GM19372 (cell line): ENCODE measurements at regions not wholly inside any gene's neighbourhood (a gene's known extent, or its start where the extent isn't known, plus 50 kb on each side); places are given as distances from the start of the nearest gene placed in this dataset.

Experiments
- ATAC-seq: cut with Tn5 transposase; IDR thresholded peaks from one replicate; pipeline ENCODE4 v1.9.1; 2021; ENCODE audit warnings: mild to moderate bottlenecking, low read depth, moderate library complexity; ENCODE audit not compliant: unreplicated experiment

DNA sequence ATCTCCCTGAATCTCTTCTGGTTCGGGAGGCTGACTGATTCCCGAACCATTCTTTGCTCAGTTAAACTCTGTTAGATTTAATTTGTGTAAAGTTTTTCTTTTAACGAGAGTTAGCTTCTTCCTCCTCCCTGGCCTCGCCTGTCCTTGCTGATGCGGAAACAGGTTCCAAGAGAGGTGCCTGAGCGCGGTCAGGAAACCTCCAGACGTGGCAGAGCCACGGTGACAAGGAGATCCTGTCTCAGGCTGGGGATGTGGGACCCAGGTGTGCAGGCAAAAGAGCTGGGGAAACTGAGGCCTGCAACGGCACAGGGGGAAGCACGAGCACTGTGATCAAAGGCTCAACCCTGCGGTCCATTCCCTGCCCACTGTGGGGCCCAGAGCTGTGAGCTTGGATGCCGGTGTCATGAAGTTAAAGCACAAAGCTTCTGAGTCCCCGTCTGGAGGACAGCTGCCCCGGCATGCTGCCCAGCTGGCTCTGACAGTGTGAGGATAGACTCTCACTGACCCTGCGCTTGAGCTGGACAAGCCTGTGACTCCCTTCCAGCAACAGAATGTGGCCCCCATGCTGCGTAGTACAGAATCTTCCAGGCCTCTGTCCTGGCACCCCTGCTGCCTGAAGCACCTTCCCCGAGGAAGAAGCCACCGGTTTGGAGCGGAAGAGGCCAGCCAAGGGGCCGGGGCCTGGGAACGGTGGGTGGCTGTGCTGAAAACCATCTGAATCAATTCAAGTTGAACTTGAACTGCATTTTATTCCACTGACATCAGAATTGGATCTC is 960.6 kb downstream of the BRD1 start:
- no peak for ATAC-seq

DNA sequence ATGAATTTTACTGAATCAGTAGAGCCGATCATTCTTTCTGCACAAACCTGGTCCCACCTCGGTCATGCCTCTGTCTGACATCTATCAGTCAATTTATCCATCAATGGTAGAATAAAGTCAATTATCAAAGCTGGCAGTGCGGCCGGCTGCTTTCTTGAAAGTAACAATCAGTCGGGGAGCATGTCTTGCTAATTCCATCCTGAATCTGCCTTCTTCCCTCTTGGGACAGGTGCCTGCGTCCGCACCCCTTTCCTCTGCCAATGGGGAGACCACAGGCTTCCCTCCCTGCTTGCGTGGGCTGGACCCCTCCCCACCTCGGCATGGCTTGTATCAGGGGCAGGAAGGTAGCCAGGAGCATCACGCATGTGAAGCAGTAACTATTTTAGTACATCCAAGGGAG is 962.9 kb downstream of the BRD1 start:
- no peak for ATAC-seq

DNA sequence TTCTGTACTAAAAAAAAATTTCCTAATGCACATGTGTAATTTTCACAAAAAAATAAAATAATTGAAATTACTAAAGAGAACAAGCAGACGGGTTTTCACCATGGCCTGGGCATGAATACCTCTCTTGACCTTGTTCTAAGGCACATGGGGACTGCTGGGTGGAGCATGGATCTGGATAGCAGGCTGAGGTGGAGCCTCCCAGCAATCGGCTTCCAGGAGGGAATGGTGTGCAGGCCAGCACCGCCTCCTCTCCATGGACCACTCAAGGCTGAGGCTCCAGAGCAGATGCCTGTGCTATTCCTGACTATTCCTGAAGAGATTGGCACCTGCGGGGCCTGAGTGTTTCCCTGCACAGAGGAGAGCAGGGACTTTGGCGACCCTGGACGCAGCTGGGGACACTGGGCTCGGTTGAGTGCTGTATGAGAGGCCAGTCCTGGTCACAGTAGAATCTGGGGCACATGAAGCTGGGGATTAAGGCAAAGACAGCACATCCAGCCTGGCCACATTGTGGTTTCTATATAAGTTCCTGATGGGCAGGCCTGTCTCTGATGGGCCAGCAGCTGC is 963.6 kb downstream of the BRD1 start:
- no peak for ATAC-seq

DNA sequence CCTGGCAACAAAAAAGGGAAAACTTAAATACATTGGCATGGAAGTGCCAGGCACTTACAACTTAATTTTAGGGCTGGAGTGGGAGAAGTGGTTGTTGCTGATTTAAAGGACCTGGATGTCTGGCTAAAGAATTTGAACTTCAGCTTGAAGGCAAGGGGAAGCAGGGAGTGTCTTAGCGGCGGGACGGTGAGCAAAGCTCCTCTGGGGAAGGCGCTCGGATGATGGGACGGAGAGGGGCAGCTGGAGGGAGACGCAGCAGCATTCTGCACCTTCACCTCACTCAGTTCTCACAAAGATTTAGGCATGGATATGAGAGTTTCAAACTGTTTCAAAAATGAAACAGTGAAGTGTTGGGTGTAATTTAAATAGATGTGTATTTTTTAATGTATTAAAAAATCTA is 967.1 kb downstream of the BRD1 start:
- no peak for ATAC-seq

DNA sequence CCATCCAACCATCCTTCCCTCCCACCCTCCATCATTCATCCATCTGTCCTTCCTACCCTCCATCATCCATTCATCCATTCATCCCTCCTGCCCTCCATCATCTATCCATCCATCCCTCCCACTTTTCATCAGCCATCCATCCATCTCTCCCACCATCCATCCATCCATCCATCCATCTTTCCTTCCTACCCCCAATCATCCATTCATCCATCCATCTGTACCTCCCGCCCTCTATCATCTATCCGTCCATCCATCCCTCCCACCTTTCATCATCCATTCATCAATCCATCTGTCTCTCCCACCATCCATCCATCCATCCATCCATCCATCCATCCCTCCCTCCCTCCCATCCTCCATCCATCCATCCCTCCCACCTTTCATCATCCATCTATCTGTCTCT is 968.8 kb downstream of the BRD1 start:
- no peak for ATAC-seq

DNA sequence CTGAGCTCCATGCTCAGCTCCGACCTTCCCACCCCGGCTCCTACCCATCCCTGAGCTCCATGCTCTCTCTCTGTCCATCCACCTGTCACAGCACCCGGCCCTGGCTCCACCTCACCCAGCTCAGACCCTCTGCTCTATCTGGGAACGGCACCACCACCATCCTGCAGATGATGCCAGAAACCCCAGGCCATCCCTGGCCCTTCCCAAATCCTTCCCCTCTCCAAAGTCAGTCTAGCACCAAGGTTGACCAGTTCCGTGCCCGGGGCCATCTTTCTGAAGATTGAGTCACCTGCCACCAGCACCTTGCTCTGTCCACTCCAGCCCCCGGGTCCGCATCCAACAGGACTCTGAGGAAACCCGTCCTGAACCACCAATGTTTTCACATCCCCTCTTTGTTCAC is 969.6 kb downstream of the BRD1 start:
- no peak for ATAC-seq

DNA sequence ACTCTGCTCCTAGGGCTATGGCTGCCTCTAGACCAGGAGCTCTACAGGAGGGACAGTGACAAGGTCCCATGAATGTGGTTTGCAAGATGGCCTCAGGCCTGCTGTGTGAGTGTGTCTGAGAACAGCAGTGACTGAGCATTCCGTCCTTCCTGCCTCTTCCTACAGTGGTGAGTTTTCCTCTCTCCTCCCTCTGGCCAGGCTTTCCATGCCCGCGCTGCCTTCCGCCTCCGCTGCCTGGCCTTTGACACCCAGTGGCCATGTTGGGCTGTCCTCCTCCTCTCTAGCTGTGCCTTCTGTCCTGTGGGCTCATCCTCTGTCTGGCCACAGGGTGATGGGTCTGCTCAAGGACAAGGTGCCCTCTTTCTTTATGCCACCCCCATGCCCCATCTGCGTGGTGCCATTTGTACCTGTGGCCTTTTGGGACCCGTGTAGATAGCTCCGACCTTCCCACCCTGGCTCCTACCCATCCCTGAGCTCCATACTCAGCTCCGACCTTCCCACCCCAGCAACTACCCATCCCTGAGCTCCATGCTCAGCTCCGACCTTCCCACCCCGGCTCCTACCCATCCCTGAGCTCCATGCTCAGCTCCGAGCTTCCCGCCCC is 970.4 kb downstream of the BRD1 start:
- no peak for ATAC-seq

DNA sequence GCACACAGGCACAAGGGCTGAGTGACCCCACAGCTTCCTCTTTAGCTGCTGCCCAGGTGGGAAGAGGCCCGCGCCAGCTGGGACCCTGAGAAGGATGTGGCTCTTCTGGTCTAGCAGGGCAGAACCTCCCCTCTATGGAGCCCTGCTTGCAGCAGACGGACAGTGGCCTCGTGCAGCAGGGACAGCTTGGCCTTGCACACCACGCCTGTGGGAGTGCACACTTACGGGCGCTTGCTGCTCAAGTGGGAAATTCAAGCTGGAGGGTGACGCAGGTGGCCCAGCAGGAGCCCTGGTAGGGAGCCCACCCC is 971.4 kb downstream of the BRD1 start:
- ATAC-seq, result no peak

DNA sequence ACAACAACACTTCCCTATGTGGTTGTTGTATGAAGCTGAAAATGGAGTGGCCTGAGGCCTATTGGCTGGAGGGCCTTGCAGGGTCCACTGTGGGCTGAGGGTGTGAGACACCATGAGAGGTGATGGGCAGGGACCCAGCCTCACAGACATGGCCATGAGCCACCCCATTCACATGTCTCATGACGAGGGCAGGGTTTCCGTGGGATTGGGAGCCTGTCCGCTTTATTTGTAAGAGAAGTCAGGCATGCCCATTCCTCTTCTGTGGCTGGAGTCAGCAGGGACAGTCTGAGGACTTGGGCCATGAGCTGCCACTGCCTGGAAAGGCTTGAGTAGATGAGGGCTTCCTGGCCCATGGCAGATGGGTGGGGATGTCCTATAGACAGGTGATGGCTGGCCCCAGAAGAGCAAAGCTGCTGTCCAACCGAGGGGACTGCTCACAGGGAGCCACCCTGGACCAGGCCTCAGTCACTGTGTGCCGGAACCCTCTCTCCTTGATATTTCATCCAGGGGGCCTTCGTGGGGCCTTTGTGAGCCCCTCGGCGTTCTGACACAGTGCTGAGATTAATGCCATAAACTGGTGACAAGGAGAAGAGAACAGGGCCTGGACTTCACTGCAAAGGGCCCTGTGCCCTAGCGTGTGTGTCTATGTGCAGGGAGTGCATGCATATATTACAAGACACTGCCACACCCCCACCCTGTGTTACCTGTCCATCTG is 971.9 kb downstream of the BRD1 start:
- no peak for ATAC-seq

DNA sequence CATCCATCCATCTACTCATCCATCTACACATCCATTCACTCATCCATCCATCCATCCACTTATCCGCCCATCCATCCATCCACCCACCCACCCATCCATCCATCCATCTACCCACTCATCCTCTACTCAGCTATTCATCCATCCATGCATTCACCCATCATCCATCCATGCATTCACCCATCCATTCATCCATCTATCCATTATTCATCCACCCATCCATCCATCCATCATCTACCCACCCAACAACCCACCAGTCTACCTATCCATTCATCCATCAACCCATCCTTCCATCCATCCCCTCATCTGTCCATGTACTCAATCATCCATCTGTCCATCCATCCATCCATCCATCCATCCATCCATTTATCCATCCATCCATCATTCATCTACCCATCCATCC is 972.7 kb downstream of the BRD1 start:
- ATAC-seq, result no peak

DNA sequence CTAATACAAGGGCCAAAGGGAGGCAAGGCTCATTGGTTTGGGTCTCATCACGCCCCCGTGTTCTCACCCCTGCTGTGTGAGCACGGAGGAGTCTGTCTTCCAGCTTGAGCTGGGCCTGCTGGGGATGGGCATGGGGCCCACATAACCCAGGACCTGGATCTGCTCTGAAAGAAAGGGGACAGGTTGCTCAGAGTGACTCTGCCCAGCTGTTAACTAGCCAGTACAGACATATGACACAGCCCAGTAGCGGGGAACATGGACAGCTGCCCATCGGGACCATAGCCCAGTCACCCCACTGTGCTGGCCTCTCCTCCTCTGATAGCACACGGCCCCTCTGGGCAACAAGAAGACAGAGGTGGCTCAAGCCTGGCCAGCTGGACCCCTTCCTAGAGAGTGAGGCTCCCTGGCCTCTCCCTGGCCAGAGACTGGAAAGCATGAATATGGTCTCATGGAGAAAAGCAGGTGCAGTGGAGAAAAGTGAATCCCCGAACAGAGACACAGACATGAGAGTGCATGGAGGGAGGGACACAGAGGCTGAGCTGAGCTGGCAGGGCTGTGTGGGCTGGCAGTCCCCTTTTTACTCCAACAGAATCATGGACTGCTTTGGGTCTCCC is 973.9 kb downstream of the BRD1 start:
- no peak for ATAC-seq

DNA sequence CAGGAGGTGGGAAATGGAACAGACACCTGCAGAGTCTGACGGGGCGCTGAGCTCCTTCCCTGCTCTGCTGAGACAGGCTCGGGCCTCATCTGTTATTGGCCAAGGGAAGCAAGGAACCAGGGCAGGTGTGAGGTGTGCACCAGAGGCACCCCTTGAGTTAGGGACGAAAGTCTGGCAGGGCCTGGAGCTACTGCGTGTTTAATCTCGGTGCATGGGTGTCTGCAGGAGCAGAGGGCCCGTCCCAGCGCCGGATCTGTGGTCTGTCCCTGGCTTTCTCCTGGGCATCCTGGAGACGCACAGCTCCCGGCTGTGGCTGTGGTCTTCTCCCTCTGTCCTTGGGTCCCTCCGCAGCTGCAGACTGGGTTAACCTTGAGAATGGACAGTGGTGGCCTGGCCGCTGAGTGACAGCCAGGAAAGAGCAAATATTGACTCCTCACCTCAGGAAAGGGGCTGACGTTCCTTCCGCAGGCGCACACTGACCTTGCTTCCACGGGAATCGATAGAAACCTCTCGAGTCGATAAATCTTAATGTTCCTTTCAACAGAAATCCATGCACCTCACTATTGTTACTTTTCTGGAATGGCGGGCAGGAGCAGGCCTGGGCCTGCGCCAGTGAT is 975.6 kb downstream of the BRD1 start:
- no peak for ATAC-seq

DNA sequence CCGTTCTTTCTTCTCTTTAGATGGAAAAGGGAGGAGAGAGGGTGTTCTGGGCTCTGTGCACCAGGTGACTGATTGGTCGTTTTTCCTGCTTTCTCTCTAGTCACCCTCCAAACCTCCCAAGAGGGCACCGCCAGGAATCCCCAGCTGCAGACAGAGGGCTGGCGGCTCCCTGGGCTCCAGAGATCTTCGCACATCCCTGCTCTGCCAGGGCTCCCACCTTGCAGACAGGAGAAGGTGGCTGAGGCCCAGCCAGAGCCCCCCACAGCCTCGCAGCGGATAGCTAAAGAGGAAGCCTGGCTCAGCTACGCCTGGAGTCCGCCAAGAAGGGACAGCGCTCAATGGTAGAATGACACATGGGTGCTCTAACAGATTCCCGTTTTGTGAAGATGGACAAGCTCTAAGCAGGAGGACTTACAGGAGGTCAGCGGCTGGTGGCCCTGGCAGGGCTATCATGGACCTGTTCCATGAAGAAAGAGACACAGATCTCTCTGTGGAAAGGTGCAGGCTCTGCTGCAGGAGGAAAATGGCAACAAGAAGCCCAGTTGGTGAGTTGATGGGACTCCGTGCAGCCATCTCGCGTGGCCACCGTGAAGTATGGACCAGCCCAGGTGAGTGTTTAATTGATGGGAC is 976.9 kb downstream of the BRD1 start:
- ATAC-seq, result no peak

DNA sequence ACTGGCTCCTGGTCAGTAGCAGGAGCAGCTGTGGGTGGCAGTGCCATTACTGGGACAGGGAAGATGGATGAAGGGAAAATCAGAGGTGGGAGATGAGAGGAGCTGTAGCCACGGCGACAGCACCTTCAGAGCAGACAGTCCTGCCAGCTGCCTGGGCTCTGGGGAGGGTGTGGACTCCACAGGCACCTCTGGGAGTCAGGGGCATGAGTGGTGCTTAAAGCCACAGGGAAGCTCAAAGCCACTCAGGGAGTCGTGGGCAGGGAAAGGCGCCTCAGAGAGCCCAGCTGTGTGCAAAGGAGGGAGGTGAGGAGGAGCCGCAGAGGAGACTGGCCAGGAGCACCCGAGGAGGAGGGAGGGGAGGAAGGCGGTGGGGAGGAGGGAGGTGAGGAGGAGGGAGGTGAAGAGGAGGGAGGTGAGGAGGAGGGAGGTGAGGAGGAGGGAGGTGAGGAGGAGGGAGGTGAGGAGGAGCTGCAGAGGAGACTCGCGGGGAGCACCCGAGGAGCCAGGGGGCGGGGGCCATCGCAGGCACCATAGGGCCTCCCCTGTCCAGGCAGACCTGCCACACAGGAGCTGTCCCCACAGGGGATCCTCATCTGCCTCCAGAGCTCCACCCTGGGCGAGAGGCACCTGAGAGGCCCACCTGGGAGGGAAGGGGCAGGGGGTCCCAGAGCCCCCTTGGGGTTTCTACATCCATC is 977.6 kb downstream of the BRD1 start:
- ATAC-seq, result no peak

DNA sequence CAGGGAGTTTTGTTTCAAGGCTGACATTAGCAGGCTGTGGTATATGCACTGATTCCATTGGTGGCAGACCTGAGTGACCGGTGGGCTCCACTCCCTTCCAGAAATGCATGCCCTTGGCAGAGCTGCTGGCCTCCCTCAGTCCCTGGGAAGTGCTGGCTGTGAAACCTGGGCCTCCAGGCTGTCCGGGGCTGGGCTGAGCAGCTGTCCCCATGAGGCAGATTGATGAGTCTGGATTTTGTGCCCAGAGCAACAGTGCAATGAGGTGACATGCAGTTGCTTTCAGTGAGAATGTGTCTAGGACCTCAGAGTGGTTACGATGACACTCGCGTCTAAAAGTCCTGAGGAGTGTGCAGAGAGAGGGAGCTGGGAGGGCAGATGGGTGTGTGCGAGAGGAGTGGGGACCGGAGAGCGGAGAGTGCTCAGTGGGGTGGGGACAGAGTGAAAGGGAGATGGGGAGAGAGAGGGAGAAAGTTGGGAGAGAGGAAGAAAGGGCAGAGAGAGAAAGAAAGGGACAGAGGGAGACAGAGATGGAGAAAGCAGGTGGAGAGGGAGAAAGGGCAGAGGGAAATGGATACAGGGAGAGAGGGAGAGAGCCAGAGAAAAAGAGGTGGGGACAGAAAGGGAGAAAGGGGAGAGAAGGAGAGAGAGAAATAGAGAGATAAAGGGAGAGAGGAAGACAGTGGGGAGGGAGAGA is 978.3 kb downstream of the BRD1 start:
- ATAC-seq, result no peak

DNA sequence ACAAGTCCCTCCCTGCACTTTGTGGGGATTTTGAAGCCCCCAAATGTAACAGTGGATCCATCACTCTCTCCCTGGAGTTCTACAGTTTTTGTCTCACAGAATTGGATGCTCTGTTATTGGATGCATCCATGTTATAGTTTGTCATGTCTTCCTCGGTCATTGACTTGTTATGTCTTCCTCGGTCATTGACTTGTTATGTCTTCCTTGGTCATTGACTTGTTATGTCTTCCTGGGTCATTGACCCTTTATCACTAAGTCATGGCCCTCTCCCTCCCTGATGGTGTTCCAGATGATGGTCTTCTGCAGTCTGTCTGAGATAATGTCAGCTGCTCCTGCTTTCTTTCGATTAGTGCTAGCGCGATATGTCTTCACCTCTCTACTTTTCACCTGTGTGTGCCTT is 981.5 kb downstream of the BRD1 start:
- ATAC-seq, result no peak

DNA sequence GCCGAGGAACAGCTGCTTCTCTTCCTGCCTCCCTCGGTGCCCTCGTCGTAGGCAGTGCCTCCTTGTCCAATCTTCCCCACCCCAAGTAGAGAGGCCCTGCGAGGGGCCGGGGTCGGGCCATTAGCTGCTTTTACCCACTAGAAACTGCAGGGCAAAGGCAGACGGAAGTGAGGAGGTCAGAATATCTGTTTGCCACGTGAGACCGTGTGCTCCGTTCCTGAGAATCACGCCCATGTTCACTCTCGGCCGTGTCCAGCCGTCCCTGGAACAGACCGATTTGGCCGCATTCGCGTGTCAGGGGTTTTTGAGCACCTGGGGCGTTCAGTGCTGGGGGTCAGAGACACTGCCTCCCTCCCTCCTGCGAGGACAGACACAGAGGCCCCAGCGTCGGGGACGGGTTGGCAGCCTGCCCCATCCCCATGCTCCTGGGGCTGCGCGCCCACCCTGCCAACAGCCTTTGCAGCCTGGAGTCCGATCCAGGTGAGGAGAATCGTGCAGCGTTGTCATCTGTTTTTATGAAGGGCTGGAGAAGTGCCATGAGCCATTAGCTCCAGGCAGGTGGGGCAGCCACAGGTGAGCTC is 982.2 kb downstream of the BRD1 start:
- ATAC-seq, result no peak

DNA sequence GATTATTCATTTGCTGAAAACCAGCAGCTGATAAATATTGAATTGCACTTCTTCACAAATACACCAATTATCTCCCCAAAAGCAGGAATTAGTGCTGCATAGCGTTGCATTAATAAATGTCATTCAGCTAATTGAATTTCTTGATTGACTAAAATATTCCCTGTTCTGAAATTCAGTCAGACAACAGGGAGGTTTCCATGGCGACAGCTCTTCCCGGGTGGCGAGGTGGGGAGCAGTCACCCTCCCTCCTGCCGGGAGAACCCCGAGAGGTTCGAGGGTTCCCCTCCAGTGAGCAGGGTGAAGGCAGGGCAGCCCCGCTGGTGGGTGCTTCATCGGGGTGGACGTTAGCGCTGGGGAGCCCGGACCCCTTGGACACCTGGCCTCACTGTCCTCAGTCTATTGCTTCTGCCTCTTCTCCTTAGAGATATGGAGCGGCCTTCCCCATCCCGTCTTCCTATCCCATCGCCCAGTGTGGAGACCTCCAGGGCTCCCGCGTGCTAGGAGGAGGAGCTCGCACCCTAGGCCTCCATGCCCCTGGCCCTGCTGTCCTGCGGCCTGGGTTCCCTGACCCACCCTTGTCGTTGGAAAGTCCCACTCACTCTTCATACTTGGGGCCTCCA is 983.5 kb downstream of the BRD1 start:
- ATAC-seq, result no peak
